ENCODE measurements at regions not wholly inside any gene's neighbourhood (a gene's known extent, or its start where the extent isn't known, plus 50 kb on each side); places are given as distances from the start of the nearest gene placed in this dataset.
"Not testable (repeated sequence)": the region's sequence is repeated elsewhere in the genome, so short reads cannot be mapped to it uniquely, and the experiment has no call there.

DNA sequence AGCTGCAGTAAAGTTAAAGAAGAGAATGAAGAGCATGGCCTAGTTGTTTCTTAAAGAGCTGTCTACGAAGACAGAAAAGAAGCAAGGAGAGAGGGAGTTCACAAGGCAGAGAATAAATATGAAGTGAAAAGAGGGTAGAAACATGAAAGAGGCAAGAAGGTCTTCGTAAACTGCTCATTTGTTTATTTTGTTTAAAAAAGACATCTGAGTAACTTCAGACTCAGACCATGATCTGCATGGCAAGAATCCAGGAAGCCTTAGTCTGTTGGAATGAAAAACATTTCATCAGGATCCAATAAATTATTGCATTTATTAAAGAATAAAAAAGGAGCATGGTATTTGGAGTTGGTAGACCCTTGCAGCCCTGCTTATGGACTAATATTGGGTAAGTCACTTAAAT is 151.1 kb downstream of the SEM1 start:
- DNase-seq: no peak

DNA sequence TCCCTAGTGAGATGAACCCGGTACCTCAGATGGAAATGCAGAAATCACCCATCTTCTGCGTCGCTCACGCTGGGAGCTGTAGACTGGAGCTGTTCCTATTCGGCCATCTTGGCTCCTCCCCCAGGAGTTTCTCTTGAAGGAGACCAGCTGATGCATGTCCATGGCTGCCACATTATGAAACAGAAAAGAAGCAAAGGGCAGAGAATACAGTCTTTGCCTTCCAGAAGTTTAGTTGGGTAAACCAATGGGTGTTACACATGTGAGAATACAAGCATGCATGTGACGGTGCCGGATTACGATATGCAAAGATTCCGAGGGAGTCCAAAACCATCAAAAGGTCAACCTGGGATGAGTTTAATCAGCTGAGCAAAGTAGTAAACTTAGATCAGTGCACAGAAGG is 151.6 kb downstream of the SEM1 start:
- DNase-seq: no peak

GRCh38 chr7:96557598-96557997 is 152.0 kb downstream of the SEM1 start:
- DNase-seq: not testable (repeated sequence)

- DNase-seq: peak; percentile 82
Observed at GRCh38 chr7:96548664-96549063, 161.0 kb downstream of the SEM1 start.

DNA sequence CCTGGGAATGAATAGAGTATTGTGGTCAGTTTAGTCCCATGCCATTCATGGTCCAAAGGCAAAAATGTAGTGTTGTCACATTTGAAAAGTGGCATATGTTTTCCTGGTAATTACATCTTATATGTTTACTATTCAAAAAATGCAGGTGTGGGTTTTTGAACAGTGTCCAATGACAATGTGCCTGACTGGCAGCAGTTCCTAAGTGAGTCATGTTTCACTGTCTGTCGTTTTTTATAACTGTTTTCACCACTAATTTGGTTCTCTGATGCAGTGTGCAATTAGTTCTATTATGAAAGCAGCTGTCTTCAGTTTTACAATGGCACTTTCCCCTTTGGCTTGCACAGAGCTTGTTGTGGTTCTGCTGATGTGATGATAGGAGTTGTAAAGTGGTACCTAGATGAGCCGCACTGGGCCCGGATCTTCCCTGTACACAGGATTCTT is 162.3 kb downstream of the SEM1 start:
- DNase-seq: peak; percentile 83

DNA sequence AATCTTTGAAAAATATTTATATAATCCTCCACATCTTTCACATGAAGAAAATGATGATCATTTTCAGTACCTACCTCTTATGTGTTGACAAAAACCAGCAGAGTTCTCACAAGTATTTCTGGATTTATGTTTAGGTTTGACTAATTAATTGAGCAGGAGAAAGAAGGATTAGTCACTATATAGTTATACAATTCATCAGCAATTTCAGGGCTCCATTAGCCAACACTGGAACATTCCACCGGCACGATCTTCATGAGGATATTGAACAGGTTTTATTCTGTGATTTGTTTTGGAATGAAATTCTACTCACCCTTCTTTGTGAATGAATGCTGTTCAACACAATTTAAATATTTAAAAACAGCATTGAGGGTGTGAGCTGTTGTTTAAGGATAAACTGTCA is 163.2 kb downstream of the SEM1 start:
- no peak for DNase-seq

- no peak for DNase-seq
Observed at GRCh38 chr7:96539471-96539870, 170.2 kb downstream of the SEM1 start.

GRCh38 chr7:96538632-96539031 is 171.0 kb downstream of the SEM1 start:
- no peak for DNase-seq

- no peak for DNase-seq
Observed at GRCh38 chr7:96534221-96534620, 175.4 kb downstream of the SEM1 start.

GRCh38 chr7:96532428-96532935 is 177.2 kb downstream of the SEM1 start:
- DNase-seq: no peak

- no peak for DNase-seq
Observed at GRCh38 chr7:96531331-96531730, 178.3 kb downstream of the SEM1 start.

DNA sequence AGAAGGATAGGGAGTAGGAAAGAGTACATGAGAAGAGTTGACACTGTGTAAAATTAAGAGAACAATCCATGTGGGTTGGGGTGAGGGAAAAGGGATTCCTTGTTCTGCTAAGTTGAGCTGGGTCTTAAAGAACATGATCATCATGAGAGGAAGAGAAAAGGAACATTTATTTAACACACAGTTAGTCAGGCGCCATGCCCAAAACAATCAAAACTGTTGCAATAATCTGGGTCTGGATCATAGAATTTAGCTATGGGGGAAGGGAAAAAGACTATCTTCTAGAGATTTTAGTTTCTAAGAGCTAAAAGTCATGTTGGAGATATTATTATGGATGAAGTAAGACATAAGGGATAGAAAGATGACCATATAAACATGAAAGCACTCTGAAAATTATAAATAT is 178.9 kb downstream of the SEM1 start:
- no peak for DNase-seq

DNA sequence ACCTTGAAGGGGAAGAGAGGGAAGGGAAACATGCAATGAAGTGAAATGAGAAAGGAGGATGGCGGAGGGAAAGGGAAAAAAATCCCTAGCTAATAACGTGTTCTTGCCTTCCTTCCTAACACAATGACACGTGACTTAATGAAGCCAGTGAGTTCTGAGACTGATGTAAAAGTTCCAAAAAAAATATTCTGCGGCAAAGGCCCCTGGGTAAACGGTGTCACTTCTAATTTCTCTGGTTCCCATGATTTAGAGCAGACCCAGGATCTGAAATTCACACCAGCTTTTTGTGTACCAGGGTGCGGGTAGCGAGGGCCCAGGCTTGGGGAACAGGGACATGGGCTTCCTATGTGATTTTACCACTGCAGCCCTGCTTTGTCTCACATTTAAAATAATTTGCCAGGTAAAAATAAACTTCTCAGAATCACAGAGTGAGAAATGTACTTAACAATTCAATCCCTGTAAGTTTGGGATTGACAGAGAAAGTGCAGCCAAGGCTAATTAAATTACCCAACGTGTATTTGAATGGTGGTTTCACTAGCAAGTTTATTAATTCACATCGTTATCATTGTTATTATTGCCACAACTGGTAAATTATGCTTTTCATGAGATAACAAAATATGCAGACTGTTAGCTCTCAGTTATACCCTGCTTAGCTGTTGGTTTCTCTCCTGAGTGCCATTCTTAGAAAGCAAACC is 182.4 kb downstream of the SEM1 start:
- no peak for DNase-seq

GRCh38 chr7:96526496-96526895 is 183.2 kb downstream of the SEM1 start:
- peak; percentile 7 for DNase-seq

DNA sequence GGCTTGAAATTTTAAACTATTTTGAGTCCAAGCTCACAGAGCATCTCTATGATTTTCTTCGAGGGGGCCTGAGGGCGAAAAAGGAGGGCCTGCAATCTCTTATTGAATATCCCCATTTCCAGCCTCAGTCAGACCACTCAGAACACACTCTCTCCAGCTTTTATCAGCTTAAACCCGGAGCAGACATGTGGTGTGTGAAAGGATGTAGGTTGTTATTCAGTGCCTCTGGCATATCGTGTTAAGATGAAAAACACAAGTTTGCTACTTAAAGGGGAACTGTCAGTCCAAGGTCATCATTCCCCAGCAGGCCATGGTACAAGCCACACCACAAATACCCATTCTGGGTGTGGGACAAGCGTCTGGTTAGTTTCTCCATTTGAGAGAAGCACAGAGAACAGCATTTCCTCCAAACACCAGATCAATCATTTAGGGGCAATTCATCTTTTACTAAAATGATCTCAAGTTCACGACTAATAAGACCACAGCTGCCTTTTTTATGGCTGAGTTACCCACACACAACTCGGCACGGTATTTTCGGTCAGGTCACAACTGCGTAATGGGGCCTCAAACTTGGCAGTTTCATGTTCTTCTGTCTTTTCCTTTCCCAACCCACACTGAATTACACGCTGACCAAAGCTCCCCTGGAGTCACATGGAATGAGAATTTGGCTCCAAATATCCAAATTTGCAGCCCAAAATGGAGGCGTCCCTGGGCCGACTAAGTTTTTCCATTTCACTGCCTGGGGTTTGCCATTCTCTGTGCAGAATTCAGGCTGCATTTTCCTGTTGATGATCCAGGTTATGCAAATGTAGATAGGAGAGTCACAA is 188.4 kb downstream of the SEM1 start:
- DNase-seq: no peak

- no peak for DNase-seq
Observed at GRCh38 chr7:96508371-96508770, 186.5 kb upstream of the SLC25A13 start.

- no peak for DNase-seq
Observed at GRCh38 chr7:96503597-96503996, 181.7 kb upstream of the SLC25A13 start.

DNA sequence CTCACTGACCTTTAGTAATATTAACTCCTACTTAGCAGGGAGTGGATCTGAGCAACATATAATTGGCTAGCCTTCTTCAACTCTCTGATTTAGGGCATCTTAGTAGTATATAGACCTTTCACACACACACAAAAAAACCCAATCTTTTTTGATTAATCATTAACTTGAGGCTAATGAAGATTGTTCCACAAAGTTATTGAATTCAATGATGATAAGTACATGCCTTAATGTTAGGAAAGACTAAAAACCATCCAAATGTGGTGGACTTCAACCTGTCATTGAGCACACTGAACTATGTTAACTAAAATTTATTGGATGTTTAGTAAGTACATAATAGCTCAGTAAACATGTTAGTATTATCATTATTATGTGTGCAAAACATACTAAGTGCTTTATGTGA is 179.4 kb upstream of the SLC25A13 start:
- DNase-seq: no peak

DNA sequence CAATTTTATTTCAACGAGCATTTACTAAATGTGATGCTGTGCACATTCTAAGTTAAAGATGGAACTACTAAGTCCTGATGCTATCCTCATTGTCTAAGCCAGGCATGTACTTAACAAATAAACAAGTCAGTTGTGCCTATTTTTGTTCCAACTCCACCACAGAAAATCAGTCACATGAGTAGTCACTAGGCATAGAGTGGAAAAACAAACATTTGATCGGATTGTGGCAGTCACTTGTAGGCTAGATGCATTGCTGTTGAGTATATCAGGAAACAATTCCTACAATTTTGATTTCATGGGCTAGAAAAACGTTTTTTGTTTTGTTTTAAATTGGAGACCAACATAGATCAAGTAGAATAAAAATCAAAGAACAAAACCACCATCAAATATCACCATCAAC is 177.6 kb upstream of the SLC25A13 start:
- DNase-seq: no peak

- DNase-seq: no peak
Observed at GRCh38 chr7:96497567-96497966, 175.7 kb upstream of the SLC25A13 start.

- peak; percentile 93 for DNase-seq
Observed at GRCh38 chr7:96495751-96496216, 173.9 kb upstream of the SLC25A13 start.

GRCh38 chr7:96486681-96487080 is 164.8 kb upstream of the SLC25A13 start:
- no peak for DNase-seq

DNA sequence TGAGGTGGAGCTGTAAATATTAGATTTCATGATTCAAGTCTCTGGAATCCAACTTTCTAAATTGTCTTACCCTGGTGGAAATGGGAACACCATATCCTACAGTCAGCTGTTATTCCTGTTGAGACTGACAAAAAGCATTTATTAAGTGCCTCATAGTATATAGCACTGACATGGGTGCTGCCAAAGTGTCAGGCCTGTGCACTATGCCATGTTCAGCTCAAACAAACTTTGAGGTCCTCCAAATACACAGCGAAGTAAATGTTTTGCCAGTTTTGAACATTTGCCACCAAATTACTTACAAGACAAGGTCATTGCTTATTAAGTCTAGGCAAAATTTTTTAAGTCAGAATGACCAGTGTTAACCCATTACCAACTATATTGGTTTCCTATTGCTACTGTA is 162.9 kb upstream of the SLC25A13 start:
- DNase-seq: no peak

GRCh38 chr7:96484091-96484490 is 162.2 kb upstream of the SLC25A13 start:
- DNase-seq: no peak
